ENCODE measurements at regions not wholly inside any gene's neighbourhood (a gene's known extent, or its start where the extent isn't known, plus 50 kb on each side); places are given as distances from the start of the nearest gene placed in this dataset.
"Not testable (repeated sequence)": the region's sequence is repeated elsewhere in the genome, so short reads cannot be mapped to it uniquely, and the experiment has no call there.

DNA sequence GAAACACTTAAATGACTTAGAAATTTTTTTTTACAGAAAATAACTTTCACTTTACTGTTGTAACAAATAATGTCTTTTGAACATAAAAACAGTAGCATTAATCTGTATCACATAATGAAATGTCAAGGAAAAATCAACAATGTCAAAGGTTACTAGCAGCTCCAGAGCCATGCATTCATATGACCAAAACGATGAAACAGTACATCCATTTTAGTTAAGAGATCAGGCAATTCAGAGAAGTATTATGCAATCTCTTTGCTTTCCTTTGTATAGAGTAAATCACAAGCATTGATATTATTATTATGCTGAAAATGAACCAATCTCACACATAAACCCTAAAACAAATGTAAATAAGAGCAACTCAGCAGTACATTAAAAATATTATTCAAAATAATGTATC is 748.9 kb downstream of the PLA2G4A start:
- no peak for FAIRE-seq
- DNase-seq (ENCODE audit: insufficient read length, low spot score) = no peak

DNA sequence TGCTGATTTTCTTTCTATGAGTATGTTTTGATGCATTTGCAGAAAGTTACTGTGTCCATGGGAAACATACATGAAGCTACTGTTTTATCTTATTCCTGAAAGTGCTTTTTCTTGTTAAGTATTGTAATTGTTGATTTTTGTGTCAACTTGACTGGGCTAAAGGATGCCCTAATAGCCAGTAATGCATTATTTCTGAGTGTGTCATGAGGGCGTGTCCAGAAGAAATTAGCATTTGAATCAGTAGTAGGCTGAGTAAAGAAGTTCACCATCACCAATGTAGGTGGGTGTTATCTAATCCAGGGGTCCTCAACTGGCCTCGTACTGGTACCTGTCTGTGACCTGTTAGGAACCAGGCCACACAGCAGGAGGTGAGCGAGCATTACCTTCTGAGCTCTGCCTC is 760.2 kb downstream of the PLA2G4A start:
- TF ChIP-seq POLR2A (IDR thresholded peaks at IDR 0.05; ENCODE audit: low read depth, low read length) = no peak
- no peak for DNase-seq (ENCODE audit: insufficient read length, low spot score)
- FAIRE-seq = no peak

More for the DNA sequence above, 748.9 kb downstream of the PLA2G4A start:
- no peak for TF ChIP-seq POLR2A (IDR thresholded peaks at IDR 0.05; ENCODE audit: low read depth, low read length)

DNA sequence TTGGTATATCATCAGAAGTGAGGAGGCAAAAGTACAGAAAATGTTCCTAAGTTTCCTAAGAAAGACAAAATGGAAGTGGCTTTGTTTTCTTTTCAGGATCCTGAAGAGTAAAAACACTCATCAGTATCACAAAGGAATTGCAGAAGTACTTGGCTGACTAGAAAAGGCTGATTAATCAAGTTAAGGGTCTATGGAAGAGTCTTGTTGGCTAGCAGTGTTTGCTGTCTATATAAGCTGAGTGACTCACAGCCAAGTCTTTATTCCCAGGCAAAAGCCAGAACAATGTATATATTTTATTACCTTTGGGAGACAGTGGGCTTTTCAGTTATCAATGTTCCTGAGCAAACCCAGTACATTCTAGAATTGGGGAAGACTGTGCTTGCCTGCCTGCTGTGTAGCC is 777.0 kb downstream of the PLA2G4A start:
- DNase-seq (ENCODE audit: insufficient read length, low spot score) (no peak), FAIRE-seq (no peak)
- TF ChIP-seq POLR2A (IDR thresholded peaks at IDR 0.05; ENCODE audit: low read depth, low read length) = no peak

DNA sequence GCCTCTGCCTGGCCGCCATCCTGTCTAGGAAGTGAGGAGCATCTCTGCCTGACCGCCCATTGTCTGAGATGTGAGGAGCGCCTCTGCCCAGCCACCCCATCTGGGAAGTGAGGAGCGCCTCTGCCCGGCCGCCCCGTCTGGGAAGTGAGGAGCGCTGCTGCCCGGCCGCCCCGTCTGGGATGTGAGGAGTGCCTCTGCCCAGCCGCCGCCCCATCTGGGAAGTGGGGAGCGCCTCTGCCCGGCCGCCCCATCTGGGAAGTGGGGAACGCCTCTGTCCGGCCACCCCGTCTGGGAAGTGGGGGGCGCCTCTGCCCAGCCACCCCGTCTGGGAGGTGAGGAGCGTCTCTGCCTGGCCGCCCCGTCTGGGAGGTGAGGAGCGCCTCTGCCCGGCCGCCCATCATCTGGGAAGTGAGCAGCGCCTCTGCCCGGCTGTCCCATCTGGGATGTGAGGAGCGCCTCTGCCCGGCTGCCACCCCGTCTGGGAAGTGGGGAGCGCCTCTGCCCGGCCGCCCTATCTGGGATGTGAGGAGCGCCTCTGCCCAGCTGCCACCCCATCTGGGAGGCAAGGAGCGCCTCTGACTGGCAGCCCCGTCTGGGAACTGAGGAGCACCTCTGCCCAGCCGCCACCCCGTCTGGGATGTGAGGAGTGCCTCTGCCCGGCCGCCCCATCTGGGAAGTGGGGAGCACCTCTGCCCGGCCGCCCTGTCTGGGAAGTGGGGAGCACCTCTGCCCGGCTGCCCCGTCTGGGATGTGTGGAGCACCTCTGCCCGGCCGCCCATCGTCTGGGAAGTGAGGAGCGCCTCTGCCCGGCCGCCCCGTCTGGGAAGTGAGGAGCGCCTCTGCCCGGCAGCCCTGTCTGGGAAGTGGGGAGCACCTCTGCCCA is 787.3 kb downstream of the PLA2G4A start:
- not testable (repeated sequence) for FAIRE-seq; DNase-seq (ENCODE audit: insufficient read length, low spot score)

- not testable (repeated sequence) for DNase-seq (ENCODE audit: insufficient read length, low spot score); FAIRE-seq
Observed at GRCh38 chr1:187616830-187617229, 788.1 kb downstream of the PLA2G4A start.

DNA sequence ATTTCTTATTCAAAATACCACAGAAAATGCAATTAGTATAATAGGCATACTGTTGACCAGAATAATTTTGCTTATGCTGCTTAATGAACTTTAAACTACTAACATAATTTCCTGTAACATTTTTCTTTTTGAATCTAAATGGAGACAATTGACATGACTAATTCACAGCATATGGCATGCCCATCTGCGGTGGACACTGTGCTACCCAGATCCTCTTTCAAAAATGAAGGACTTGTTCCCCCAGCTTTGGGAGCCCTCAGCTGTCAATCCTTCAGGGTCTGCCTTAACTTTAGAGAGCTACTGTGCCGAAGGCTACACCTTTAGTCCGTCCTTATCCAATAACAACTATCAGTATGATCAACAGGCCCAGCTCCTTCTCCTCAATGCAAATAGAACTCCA is 789.0 kb downstream of the PLA2G4A start:
- DNase-seq (ENCODE audit: insufficient read length, low spot score) (no peak), FAIRE-seq (no peak)
- no peak for TF ChIP-seq POLR2A (IDR thresholded peaks at IDR 0.05; ENCODE audit: low read depth, low read length)

- DNase-seq (ENCODE audit: insufficient read length, low spot score) (no peak), FAIRE-seq (no peak)
- no peak for TF ChIP-seq POLR2A (IDR thresholded peaks at IDR 0.05; ENCODE audit: low read depth, low read length)
Observed at GRCh38 chr1:187619175-187619574, 790.4 kb downstream of the PLA2G4A start.

GRCh38 chr1:187621951-187622350 is 793.2 kb downstream of the PLA2G4A start:
- DNase-seq (ENCODE audit: insufficient read length, low spot score) (peak; percentile 9), FAIRE-seq (peak; percentile 77)
- TF ChIP-seq POLR2A (IDR thresholded peaks at IDR 0.05; ENCODE audit: low read depth, low read length) = no peak

DNA sequence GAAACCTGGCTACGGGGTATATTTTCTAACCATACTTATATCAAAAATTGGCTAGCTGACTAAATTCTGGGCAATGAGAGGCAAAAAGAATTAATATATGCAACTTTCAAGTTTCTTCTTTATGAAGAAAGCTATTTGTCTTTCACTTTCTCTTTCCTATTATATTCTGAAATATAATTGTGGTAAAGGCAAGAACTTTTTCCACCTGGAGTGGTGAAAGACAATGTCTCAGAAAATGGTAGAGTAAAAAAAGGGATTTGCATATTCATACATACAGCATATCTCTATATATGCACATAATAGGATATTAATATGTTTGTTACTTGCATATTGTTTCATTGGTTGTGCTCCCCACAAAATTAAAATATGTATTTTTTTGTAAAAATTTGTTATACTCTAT is 793.8 kb downstream of the PLA2G4A start:
- DNase-seq (ENCODE audit: insufficient read length, low spot score) = no peak
- no peak for TF ChIP-seq POLR2A (IDR thresholded peaks at IDR 0.05; ENCODE audit: low read depth, low read length)
- FAIRE-seq = no peak

- no peak for TF ChIP-seq POLR2A (IDR thresholded peaks at IDR 0.05; ENCODE audit: low read depth, low read length)
- FAIRE-seq (no peak), DNase-seq (ENCODE audit: insufficient read length, low spot score) (no peak)
Observed at GRCh38 chr1:187624812-187625545, 796.2 kb downstream of the PLA2G4A start.

GRCh38 chr1:187626056-187626455 is 797.3 kb downstream of the PLA2G4A start:
- FAIRE-seq = peak; percentile 67
- no peak for TF ChIP-seq POLR2A (IDR thresholded peaks at IDR 0.05; ENCODE audit: low read depth, low read length)
- DNase-seq (ENCODE audit: insufficient read length, low spot score) = no peak

- TF ChIP-seq POLR2A (IDR thresholded peaks at IDR 0.05; ENCODE audit: low read depth, low read length) = no peak
- FAIRE-seq (no peak), DNase-seq (ENCODE audit: insufficient read length, low spot score) (no peak)
Observed at GRCh38 chr1:187627516-187627915, 798.8 kb downstream of the PLA2G4A start.

DNA sequence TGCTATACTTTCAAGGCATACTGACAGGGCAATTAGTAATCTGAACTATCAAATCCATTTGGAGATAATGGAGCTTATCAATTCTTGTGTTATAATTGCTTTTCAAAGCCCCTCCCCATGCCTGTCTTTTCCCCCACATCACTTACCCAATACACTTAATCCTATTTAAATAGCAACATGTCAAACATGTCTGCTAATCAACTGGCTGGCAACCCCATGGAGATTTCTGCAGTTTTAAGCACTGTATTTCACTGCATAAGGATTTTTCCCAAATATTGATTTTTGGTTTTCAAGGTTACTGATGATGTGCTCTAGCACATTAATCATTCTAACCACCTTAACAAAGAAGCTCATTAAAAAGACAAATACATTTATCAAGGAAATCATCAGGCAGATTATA is 800.3 kb downstream of the PLA2G4A start:
- DNase-seq (ENCODE audit: insufficient read length, low spot score) (no peak), FAIRE-seq (no peak)
- TF ChIP-seq POLR2A (IDR thresholded peaks at IDR 0.05; ENCODE audit: low read depth, low read length) = no peak

DNA sequence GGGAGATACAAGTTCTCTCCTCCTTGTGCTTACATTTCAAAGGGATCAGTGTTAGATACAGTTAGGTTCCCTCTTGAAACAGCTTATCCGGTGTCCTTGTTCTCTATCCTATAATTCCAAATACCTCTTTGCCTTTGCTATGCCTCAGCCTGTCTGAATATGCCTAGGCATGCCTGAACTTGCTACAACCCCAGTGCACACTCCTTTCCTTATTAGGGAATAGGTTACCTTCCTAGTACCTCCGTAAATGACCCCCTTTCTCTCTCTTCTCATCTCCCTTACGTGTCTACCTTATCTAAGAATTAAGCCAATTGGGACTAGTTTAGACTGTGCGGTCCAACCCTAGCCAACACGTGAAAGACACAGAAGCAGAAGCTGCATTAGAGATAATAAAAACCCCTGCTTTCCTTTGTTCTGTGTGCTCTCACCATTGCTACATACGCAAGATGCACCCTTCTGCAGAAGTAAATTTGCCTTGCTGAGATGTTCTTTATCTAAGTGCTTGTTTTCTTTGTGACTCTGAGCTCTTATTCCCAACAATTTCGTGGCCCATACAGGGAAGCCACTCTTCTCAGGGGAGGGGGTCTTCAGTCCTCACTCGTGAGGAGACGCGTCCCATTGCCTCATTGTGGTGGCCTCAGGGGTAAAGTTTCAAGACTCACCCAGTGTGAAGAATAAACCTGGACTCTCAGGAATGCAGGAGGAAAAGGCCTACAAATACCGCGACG is 802.1 kb downstream of the PLA2G4A start:
- TF ChIP-seq POLR2A (IDR thresholded peaks at IDR 0.05; ENCODE audit: low read depth, low read length) = no peak
- no peak for DNase-seq (ENCODE audit: insufficient read length, low spot score)
- FAIRE-seq = no peak

Measured in H54 (cell line).